Liver (tissue), 8 donors: ENCODE measurements at regions not wholly inside any gene's neighbourhood (a gene's known extent, or its start where the extent isn't known, plus 50 kb on each side); places are given as distances from the start of the nearest gene placed in this dataset.

ENCODE experiments used
- DNase-seq: peaks from one replicate; pipeline ENCODE4 v3.0.0-alpha.2; 2017; ENCODE audit warnings: low spot score
- H3K27ac ChIP-seq, 2 donors: one replicate each; pipeline ENCODE4 v1.7.0; 2013; ENCODE audit warnings: inconsistent platforms in 2 of 2, low read length in 2 of 2, control low read depth in 1 of 2, low read depth in 1 of 2, mild to moderate bottlenecking in 1 of 2
- H3K27me3 ChIP-seq, 4 donors: one replicate each; pipeline versions ENCODE4 v1.6.1 to v1.7.0; 2013; ENCODE audit warnings: low read length in 3 of 4, inconsistent platforms in 1 of 4, mild to moderate bottlenecking in 1 of 4, moderate library complexity in 1 of 4; ENCODE audit not compliant: control insufficient read depth in 4 of 4, insufficient read depth in 4 of 4
- H3K36me3 ChIP-seq, 4 donors: one replicate each; pipeline versions ENCODE4 v1.6.1 to v1.7.0; 2013; ENCODE audit warnings: low read length in 3 of 4, mild to moderate bottlenecking in 3 of 4, low read depth in 1 of 4, moderate library complexity in 1 of 4; ENCODE audit not compliant: control insufficient read depth in 4 of 4, insufficient read depth in 3 of 4
- H3K4me1 ChIP-seq, 4 donors: one replicate each; pipeline versions ENCODE4 v1.6.1 to v1.7.0; 2013; ENCODE audit warnings: low read length in 3 of 4, mild to moderate bottlenecking in 3 of 4, moderate library complexity in 1 of 4; ENCODE audit not compliant: control insufficient read depth in 4 of 4, insufficient read depth in 4 of 4
- H3K4me3 ChIP-seq, 3 donors: one replicate each; pipeline versions ENCODE4 v1.6.1 to v1.7.0; 2013; ENCODE audit warnings: low read length in 3 of 3, control low read depth in 1 of 3, low read depth in 1 of 3, mild to moderate bottlenecking in 1 of 3
- H3K9ac ChIP-seq, 2 donors: one replicate each; pipeline ENCODE4 v1.7.0; 2013; ENCODE audit warnings: low read length in 2 of 2, mild to moderate bottlenecking in 2 of 2, moderate library complexity in 2 of 2, control low read depth in 1 of 2, low read depth in 1 of 2
- H3K9me3 ChIP-seq, 4 donors: one replicate each; pipeline versions ENCODE4 v1.6.1 to v1.7.0; 2013; ENCODE audit warnings: low read length in 3 of 4; ENCODE audit not compliant: control insufficient read depth in 4 of 4
- EGR1 ChIP-seq, 2 donors: IDR thresholded peaks; 2 replicates each; pipeline ENCODE4 v1.6.1; 2016 to 2018; ENCODE audit warnings: antibody characterized with exemption in 2 of 2, low read depth in 2 of 2
- FOXA1 ChIP-seq: IDR thresholded peaks from 2 replicates; pipeline ENCODE4 v1.6.1; 2016; ENCODE audit warnings: antibody characterized with exemption
- FOXA2 ChIP-seq: IDR thresholded peaks from 2 replicates; pipeline ENCODE4 v1.6.1; 2016; ENCODE audit warnings: antibody characterized with exemption
- GABPA ChIP-seq, 2 donors: IDR thresholded peaks in 1 of 2; conservative IDR thresholded peaks in 1 of 2; 2 replicates each; pipeline ENCODE4 v1.6.1; 2016; ENCODE audit warnings: antibody characterized with exemption in 2 of 2, mild to moderate bottlenecking in 1 of 2, moderate library complexity in 1 of 2
- HNF4A ChIP-seq, 2 donors: conservative IDR thresholded peaks; 2 replicates each; pipeline ENCODE4 v1.6.1; 2016; ENCODE audit warnings: antibody characterized with exemption in 2 of 2, mild to moderate bottlenecking in 2 of 2
- HNF4G ChIP-seq: IDR thresholded peaks from 2 replicates; pipeline ENCODE4 v1.6.1; 2016; ENCODE audit warnings: antibody characterized with exemption
- JUND ChIP-seq, 2 donors: IDR thresholded peaks; 2 replicates each; pipeline ENCODE4 v1.6.1; 2016; ENCODE audit warnings: antibody characterized with exemption in 2 of 2
- NR2F2 ChIP-seq: IDR thresholded peaks from 2 replicates; pipeline ENCODE4 v1.6.1; 2016; ENCODE audit warnings: antibody characterized with exemption
- RAD21 ChIP-seq, 2 donors: IDR thresholded peaks; 2 replicates each; pipeline ENCODE4 v1.6.1; 2016; ENCODE audit warnings: antibody characterized with exemption in 2 of 2, mild to moderate bottlenecking in 2 of 2
- RXRA ChIP-seq, 2 donors: IDR thresholded peaks; 2 replicates each; pipeline ENCODE4 v1.6.1; 2017 to 2018; ENCODE audit warnings: antibody characterized with exemption in 2 of 2, mild to moderate bottlenecking in 1 of 2
- SP1 ChIP-seq: IDR thresholded peaks from 2 replicates; pipeline ENCODE4 v1.6.1; 2018; ENCODE audit warnings: antibody characterized with exemption, mild to moderate bottlenecking
- TAF1 ChIP-seq: conservative IDR thresholded peaks from 2 replicates; pipeline ENCODE4 v1.6.1; 2016; ENCODE audit warnings: antibody characterized with exemption, mild to moderate bottlenecking
- YY1 ChIP-seq: IDR thresholded peaks from 2 replicates; pipeline ENCODE4 v1.6.1; 2016; ENCODE audit warnings: antibody characterized with exemption, mild to moderate bottlenecking
- WGBS: extraction: QIAGEN DNeasy Blood & Tissue Kit; methylation state at CpG from one replicate; pipeline ENCODE4 v1.1.7; 2013; 5-methylcytosine and 5-hydroxymethylcytosine counted together
- TF ChIP-seq, protein P1 (sequence below): IDR thresholded peaks from 2 replicates; pipeline ENCODE4 v1.6.1; 2016; ENCODE audit warnings: antibody characterized with exemption
- TF ChIP-seq, protein P2 (sequence below): IDR thresholded peaks from 2 replicates; pipeline ENCODE4 v1.6.1; 2016; ENCODE audit warnings: antibody characterized with exemption
- TF ChIP-seq, protein P3 (sequence below): IDR thresholded peaks from 2 replicates; pipeline ENCODE4 v1.6.1; 2016; ENCODE audit warnings: antibody characterized with exemption
- TF ChIP-seq, protein P4 (sequence below): fragments of 150-350 bp; IDR thresholded peaks from 2 replicates; pipeline ENCODE4 v1.5.1; 2017; ENCODE audit warnings: improper control_type of control experiment, low read depth, low read length; ENCODE audit not compliant: missing input control
- donor health status: healthy.
- donor health status: healthy.
- donor health status: healthy.
- donor health status: healthy.
- donor health status: healthy.

DNA sequence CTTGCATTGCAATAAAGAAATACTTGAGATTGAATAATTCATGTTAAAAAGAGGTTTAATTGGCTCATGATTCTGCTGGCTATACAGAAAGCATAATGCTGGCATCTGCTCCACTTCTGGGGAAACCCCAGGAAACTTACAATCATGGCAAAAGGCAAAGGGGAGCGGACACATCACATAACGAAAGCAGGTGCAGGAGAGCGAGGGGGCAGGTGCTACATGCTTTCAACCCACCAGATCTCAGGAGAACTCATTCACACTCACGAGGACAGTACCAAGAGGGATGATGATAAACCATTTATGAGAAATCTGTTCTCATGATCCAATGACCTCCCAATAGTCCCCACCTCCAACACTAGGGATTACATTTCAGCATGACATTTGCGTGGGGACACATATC lies 172.6 kb downstream of the RASSF9 start:
- Histone ChIP-seq H3K9me3 (peaks cover 0 to 2% (median under 1%) of the 10 kb centered on the region in 4 donors), H3K4me3 (no peak overlapping the region), H3K4me1 (no peaks in the 10 kb centered on the region), H3K27ac (no peak overlapping the region), H3K27me3 (no peaks in the 10 kb centered on the region), H3K36me3 (no peaks in the 10 kb centered on the region), H3K9ac (no peak overlapping the region)
- 71% methylated on average over 5 of the region's 5 CpGs for WGBS
- TF ChIP-seq, protein P1, sequence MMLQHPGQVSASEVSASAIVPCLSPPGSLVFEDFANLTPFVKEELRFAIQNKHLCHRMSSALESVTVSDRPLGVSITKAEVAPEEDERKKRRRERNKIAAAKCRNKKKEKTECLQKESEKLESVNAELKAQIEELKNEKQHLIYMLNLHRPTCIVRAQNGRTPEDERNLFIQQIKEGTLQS: no peak
- TF ChIP-seq RXRA (IDR thresholded peaks at IDR 0.05) (no peak), GABPA (IDR thresholded peaks at IDR 0.05 in 1 of 2, conservative IDR thresholded peaks at IDR 0.05 in 1 of 2) (no peak), NR2F2 (no peak), RAD21 (IDR thresholded peaks at IDR 0.05) (no peak), YY1 (no peak), FOXA1 (no peak), FOXA2 (no peak), HNF4G (no peak), TAF1 (no peak), SP1 (no peak)
- TF ChIP-seq, protein P2, sequence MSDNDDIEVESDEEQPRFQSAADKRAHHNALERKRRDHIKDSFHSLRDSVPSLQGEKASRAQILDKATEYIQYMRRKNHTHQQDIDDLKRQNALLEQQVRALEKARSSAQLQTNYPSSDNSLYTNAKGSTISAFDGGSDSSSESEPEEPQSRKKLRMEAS: no peak
- TF ChIP-seq, protein P3, sequence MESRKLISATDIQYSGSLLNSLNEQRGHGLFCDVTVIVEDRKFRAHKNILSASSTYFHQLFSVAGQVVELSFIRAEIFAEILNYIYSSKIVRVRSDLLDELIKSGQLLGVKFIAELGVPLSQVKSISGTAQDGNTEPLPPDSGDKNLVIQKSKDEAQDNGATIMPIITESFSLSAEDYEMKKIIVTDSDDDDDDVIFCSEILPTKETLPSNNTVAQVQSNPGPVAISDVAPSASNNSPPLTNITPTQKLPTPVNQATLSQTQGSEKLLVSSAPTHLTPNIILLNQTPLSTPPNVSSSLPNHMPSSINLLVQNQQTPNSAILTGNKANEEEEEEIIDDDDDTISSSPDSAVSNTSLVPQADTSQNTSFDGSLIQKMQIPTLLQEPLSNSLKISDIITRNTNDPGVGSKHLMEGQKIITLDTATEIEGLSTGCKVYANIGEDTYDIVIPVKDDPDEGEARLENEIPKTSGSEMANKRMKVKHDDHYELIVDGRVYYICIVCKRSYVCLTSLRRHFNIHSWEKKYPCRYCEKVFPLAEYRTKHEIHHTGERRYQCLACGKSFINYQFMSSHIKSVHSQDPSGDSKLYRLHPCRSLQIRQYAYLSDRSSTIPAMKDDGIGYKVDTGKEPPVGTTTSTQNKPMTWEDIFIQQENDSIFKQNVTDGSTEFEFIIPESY: no peak
- no peak for DNase-seq

DNA sequence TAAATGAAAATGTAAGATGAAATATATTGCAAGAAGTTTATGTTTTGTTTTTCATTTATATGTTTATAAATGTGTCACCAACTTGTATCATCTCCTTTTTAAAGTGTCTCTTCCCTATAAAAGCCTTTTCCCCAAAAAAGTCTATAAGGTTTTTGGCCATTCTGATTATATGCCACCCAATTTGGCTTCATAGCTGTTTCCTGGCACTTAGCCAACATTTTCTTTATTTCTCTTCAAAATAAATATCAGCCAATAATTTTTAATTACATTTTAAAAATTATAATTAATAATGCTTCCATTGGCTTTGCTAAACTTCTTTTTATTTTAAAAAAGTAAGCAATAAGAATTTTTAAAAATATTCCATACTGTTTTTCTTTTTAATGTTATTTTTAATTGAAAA lies 171.8 kb downstream of the RASSF9 start:
- no peak overlapping the region for H3K27ac ChIP-seq
- no peaks in the 10 kb centered on the region for H3K9me3 ChIP-seq
- H3K36me3 ChIP-seq: no peaks in the 10 kb centered on the region
- DNase-seq: no peak
- H3K27me3 ChIP-seq: no peaks in the 10 kb centered on the region
- TF ChIP-seq, protein P3: no peak
- TF ChIP-seq FOXA2: no peak
- TF ChIP-seq, protein P2: no peak
- no peak for TF ChIP-seq JUND (IDR thresholded peaks at IDR 0.05)
- no peak for TF ChIP-seq FOXA1
- TF ChIP-seq, protein P4, sequence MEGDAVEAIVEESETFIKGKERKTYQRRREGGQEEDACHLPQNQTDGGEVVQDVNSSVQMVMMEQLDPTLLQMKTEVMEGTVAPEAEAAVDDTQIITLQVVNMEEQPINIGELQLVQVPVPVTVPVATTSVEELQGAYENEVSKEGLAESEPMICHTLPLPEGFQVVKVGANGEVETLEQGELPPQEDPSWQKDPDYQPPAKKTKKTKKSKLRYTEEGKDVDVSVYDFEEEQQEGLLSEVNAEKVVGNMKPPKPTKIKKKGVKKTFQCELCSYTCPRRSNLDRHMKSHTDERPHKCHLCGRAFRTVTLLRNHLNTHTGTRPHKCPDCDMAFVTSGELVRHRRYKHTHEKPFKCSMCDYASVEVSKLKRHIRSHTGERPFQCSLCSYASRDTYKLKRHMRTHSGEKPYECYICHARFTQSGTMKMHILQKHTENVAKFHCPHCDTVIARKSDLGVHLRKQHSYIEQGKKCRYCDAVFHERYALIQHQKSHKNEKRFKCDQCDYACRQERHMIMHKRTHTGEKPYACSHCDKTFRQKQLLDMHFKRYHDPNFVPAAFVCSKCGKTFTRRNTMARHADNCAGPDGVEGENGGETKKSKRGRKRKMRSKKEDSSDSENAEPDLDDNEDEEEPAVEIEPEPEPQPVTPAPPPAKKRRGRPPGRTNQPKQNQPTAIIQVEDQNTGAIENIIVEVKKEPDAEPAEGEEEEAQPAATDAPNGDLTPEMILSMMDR: no peak
- TF ChIP-seq RXRA (IDR thresholded peaks at IDR 0.05): no peak
- no peak for TF ChIP-seq SP1
- TF ChIP-seq EGR1 (IDR thresholded peaks at IDR 0.05; ENCODE audit: low read depth in 2 of 2): no peak
- TF ChIP-seq, protein P1: no peak
- TF ChIP-seq HNF4G: no peak
- no peak for TF ChIP-seq YY1
- no peak for TF ChIP-seq TAF1
- TF ChIP-seq HNF4A (conservative IDR thresholded peaks at IDR 0.05): no peak
- no peaks in the 10 kb centered on the region for H3K4me1 ChIP-seq
- H3K4me3 ChIP-seq: no peak overlapping the region
- H3K9ac ChIP-seq: no peak overlapping the region
